ENCODE measurements at regions not wholly inside any gene's neighbourhood (a gene's known extent, or its start where the extent isn't known, plus 50 kb on each side); places are given as distances from the start of the nearest gene placed in this dataset.
"Not testable (repeated sequence)": the region's sequence is repeated elsewhere in the genome, so short reads cannot be mapped to it uniquely, and the experiment has no call there.

DNA sequence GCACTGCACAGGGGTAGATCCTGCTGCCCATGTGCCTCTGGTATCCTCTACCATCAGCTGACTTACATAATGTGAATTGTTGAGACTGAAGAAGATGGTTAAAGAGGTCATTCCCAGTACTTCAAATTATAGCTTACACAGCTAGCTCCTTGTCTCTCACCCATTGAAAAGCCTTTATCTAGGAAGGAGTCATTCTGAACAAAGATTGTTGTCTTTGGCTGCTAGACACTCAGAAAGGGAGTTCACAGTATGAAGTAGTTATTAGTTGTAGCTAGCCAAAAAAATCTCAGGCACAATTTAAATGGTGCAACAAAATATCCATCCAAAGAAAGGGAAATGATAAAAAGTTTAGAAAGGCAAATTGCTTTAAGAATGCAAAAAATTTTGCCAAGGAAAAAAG lies 102.0 kb upstream of the NREP start:
- DNase-seq, result no peak

DNA sequence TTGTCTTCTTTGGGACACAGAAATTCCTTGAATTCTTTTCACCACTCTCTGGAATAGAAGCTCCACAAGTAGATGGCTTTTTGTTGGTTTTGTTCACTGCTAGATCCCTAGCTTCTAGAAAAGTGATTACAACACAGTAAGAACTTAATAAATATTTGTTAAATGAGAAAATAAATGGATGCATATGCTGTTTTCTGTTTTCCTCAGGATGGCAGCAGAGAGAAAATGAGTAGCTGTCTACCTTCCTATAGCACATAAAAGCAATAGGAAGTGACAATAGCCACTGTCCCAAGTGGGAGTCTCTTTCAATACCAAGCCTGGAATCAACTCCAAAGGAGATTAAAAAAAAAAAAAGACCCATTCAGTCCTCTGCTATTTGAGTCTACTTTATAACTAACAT lies 100.6 kb upstream of the NREP start:
- no peak for DNase-seq

DNA sequence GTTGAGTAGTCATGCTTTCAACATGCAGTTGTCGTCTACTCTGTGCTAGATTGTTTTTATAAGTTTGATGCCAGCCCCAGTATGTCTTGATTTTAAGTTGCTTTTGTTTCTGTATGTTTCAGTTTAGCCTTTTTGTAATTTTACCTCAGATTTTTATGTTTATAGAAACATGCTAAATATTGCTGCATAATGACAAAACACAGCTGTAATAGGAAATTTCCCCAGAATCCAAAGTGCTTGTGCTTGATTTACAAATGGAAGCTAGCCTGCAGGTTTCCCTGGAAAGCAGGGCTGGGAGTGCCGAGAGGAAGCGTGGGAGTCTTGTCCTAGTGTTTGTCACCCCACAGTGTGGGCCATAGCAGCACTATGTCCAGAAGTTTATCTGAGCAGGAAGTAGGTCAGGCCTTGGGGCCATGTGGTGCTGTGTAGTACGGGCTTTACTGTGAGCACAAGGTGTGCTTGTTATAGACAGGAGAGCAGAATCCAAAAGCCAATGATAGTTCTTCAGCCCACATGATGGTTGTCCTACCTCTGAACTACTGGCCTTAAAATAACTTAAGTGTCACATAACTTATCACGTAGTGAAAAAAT lies 100.0 kb upstream of the NREP start:
- no peak for DNase-seq

DNA sequence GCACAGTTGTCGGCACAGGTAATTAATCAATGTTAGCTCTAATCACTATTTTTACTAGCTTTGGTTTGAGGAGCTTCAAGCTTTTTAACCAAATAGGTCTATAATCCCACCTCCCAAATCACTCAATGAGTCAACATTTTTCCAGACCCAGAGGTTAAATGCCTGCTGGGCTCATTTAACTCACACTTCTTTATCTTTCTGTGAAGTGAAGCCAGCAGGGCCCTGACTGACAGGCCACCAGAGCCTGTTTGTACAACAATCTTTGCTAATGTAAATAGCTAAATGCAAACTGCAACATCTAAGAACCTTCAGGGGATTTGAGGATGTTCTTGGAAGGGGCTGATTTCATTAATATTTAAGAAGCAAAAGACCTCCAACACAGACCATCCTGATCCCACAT lies 98.4 kb upstream of the NREP start:
- DNase-seq, result no peak

DNA sequence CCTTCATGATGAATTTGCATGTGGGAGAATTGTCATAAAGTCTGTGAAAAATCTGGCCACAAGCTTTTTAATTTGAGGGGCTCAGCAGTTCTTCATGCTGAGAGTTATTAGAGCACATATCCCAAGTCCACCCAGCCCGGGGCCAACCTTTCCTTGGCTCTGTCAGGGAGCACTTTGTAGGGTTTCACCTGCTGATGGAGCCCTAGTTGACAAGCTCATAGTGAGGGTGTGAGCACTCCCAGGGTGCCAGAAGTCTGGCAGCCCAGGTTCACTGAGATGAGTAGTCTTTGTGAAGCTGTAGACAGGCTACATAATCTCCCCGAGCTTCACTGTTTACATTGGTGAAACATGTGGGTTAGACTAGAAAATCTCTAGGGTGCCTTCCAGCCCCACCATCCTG lies 97.2 kb upstream of the NREP start:
- no peak for DNase-seq

DNA sequence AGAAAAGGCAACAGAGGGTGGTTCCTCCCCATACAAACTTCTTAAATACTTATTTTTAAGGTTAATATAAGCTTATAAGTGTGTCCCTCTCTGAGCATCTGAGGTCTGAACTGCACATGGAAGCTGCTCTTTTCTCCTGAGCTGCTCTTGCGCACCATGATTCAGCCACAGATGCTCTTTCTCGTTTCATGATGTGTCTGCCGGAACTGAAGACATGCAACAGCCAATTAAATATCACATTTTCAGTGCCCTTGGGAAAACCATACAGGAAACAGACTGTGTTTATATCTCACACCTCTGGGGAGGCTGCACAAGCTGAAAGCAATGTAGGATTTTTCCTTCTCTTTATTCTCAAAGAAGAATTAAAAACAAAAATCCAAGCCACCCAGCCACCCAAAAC lies 96.8 kb upstream of the NREP start:
- peak; percentile 29 for DNase-seq

DNA sequence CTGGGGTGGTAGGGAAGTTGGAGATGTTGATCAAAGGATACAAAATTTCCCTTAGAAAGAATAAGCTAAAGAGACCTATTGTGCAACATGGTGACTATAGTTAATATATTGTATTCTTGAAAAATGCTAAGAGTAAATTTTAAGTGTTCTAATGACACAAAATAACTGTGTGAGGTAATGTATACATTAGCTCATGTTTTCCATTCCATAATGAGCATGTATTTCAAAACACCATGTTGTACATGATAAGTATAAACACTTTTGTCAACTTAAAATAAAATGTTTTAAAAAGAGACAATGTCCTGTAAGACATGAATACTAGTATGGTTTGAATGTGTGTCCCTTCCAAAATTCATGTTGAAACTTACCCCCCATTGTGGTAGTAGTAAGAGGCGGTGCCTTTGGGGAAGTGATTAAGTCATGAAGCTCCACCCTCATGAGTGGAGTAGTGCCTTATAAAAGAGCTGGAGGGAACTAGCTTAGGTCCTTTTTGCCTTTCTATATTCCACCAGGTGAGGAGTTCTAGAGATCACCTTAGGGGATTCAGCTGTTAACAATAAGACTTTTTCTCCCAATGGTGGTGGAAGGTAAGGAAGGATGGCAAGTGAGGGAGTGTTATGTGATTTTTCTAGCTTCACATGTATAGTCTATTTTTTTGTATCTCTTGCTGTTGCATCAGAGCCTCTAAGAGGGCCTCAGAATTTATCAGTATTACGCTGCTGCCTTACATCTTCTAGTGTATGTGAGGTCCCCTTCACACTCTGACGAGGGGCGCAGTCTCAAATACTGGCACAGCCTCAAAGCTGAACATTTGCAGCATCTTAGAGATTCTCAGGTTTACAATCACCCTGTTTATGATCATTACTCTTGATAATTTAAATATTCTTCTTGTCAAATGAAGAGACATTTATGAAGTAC lies 94.9 kb upstream of the NREP start:
- DNase-seq, result peak; percentile 59

DNA sequence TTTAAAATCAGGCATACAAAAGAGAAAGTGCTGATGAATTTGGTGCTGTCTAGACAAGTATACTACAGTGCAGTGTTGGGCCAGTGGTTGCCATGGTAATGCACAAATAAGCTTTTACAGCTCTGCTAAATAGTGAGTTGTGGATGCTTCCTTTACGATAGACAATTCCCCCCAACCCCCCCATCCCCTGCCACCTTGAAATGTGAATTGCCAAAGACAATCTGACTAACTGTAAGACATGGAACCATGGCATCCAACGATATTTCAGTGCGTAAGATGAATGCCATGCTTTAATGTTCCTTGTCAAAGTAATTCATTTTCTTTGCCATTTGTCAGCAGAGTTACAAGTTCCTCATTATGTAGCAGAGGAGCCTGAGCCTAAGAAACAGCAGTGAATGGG lies 91.5 kb upstream of the NREP start:
- DNase-seq, result no peak

DNA sequence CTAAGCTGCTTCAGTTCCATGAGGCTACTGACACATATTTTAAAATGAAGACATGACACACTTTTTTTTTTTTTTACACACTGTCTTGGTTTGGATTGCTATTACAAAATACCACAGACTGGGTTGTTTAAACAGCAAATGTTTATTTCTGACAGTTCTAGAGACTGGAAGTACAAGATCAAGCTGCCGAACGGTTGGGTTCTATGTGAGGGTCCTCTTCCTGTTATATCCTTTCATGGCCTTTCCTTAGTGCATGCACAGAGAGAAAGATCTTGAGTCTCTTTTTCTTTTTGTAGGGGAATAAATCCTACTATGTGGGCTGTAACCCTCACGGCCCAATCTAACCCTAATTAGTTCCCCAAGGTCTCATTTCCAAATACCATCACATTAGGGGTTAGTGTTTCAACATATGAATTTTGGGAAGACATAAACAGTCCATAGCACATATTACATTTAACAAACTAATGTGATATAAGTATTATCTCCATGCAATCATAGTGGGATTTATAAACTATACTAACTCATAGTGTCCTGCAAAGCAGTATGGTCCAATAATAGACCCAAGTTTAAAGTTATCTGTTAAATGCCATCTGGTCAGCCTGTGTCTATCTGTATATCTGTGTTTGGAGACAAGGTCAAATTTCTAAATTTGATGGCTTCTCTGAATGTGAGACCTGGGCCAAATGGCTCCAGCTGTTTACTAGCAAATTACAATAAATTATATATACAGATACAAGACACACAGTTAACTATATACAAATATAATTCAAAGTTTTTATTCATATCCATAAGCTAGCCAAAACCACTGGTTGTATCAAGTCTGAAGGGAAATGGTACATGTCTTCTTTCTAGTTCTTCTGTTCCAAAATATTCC lies 90.3 kb upstream of the NREP start:
- DNase-seq, result no peak

DNA sequence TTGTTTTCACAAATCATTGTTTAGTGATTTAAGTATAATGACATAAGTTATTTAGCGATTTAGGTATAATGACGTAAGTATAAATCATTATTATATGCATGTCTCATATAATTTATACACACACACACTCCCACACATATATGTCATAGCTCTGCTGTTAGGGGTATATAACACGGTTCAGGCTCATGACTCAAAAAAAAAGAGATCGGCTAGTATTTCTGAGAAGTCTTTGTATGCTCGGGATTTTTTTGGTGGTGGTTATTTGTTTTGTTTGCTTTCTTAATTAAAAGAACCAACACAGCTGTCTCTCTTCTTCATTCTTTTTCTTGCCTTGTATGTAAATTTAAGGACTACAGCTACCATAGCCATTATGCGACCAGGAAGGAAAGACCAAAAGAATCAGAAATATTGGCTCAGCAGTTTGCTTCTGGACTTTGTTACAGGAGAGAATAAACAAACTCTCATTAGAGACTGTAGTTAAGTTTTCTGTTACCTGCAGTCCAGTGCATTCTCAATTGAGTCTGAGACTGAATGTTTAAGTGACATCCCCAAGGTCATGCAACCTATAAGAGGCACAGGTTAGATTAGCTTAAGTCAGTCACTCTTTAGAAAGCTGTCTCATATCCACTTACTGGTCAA lies 83.2 kb upstream of the NREP start:
- DNase-seq, result no peak

DNA sequence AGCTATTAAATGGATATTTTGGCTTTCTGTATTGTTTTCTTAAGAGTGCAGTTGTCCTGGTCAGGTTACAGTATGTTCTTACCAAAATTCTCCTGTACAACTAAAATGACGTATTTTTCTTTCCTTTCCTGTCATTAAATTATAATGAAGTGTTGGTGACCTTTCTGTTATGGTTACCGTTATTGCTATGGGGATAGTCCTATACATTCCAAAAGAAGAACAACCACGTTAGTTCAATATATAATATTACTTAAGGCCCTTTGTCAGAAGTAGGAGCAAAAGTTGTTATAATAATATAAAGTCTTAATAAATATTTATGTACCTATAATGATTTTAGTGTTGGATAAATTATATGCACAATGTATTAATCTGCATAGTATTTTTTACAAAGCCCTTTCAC lies 82.4 kb upstream of the NREP start:
- DNase-seq, result no peak

DNA sequence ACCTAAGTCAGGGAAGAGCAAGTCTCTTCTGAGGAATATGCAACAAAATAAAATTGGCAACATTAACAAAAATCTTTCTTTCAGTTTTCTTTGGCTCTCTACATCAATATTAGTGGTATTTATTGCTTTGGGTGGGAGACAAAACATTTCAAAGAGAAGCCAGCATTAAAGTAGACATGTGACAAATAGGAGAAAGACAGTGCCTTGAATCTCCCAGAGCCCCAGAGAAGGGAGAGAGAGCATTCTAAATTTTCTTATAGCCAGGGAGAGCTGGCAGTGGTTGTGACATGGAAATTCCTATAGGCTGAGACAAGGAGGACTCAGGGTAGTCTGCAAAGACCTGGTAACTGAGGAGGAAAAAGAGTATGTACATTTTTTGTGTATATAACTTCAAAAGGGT lies 79.4 kb upstream of the NREP start:
- no peak for DNase-seq

DNA sequence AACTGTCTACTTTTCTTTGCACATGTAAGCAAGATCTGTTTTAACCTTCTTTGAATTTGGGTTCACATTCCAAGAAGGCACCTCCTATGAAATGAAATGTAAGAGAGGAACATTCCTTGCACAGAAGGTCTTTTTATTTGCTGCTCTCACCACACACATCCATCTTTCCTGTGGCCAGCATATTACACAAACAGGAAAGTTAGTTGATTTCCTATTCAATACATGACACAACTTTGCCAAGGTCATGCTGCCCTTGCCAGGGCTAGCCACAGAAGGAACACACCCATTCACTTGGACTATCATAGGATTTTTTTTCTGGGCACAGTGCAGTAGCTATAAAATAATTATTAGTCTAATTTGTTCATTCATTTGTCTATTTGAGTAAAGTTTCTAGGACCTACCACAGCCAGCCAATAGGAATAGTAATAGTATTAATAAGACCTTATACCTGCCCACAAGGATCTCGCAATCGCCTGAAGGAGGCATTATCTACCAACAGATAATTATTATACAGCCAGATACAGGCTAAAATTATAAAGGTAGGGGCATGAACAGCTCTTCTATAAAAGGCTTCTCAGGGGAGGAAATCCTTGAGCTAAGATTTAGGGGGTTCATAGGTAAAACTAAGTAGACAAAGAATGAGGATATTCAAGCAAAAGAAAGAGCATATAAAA lies 78.1 kb upstream of the NREP start:
- DNase-seq, result no peak

DNA sequence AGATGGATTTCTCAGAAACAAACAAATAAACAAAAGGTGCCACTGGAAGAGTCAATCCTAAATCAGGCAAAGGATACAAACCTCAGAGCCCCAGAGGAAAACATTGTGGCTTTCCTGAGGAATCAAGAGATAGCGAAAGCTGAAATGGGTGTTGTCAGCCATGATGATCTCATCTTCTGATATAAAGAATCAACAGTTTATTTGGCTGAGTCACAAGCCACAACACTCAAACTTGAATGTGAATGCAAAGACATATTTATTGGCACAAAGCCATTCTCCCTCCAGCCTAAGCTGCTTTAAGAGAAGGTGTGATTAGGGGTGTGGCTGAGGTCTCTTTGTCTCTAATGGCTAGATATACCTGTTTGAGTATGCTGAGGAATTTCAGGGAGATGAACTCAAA lies 73.3 kb upstream of the NREP start:
- DNase-seq, result no peak

DNA sequence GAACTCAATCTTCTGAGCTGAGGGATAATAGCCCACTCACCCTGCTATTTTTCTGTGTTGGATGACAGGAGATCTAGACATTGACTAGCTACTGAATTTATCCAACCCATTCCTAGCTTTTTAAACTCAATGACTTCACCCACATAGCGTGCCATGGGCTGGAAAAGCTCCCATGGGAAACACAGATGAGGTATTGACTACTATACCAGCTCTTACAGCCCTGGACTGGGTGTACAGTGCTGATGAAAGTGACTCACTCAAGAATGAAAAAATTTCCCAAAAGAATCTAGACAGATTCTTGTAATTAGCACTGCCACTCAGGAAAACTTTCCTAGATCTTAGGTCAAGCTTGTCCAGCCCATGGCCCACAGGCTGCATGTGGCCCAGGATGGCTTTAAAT lies 72.7 kb upstream of the NREP start:
- no peak for DNase-seq

DNA sequence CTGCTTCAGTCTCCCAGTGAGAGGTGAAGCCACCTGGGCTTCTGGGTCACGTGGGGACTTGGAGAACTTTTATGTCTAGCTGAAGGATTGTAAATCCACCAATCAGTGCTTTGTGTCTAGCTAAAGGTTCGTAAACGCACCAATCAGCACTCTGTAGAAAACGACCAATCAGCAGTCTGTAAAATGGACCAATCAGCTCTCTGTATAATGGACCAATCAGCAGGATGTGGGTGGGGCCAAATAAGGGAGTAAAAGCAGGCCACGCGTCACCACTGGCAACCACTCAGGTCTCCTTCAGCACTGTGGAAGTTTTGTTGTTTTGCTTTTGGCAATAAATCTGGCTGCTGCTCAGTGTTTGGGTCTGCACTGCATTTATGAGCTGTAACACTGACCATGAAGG lies 69.1 kb upstream of the NREP start:
- no peak for DNase-seq

DNA sequence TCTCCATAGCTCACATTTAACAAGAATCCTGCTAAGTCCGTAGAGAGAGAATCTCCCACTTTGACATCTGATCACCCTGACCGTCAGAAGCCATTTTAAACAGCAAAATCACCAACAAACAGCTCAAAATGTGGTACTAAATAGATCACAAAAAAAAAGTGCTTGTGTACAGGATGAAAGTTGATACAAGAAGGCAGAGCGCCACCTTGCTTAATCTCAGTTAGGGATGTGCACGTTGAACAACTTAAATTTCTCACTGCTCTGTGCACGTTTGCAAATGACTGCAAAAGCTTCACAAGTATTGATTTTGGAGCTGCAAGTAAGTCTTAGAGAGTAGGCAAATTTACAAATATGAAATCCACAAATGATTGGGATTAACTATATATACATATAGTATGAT lies 63.1 kb upstream of the NREP start:
- peak; percentile 7 for DNase-seq

DNA sequence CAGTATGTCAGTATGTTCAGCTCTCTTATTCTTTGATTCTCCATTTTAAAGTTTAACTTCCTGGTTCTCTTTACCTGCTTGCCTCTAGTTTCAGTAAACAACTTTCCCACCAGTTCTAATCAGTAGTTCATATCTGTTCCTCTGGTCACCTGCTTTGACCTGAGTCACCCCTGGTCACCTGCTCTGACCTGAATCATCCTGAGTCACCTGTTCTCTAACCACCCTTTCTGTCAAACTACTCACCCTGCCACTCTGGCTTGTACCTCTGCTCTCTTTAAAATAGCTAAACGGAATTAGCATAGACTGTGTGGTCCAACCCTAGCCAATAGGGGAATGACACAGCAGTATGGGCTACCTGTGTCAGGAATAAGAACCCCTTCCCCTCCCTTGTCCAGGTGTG lies 62.0 kb upstream of the NREP start:
- not testable (repeated sequence) for DNase-seq

DNA sequence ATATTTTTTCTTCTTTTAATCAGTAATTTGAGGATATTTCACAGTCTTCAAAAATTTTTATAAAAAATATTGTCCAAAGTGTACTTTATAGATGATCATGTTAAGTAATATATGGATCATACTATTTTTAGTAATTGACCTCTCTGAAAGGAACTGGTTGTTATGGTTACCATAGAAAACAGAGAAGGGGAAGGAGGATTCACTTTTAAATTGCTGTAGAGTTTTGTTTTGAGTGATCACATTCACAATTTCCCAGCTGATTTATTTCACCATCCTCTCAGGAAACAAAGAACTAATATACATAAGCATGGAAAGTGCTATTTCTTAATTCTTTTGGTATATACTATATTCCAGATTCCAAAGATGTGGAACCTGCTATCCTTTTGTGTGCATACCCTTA lies 56.5 kb upstream of the NREP start:
- peak; percentile 79 for DNase-seq

DNA sequence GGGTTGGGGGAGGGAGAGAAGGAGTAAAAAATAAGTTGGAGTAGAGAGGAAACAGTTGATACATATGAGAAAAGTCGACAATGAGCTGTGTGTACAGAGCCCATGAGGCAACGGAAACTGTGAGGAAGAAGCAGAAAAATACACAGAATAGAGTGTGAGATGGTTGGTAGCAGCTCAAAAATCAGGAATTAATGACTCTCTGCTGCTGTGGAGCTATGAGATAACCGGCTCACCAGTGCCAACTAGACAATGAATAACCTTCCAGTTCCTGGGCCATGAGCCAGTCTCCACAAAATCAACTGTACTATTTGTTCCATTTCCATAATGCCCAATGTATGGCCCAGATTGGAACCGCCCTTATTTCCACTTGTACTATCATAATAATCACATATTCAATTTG lies 53.1 kb upstream of the NREP start:
- no peak for DNase-seq
